Stimulated activated CD4-positive, alpha-beta T cell treated with anti-CD3 and anti-CD28 coated beads, Interleukin-15, amount 100 ng/mL, for 1 hour (primary cell): ENCODE measurements at regions not wholly inside any gene's neighbourhood (a gene's known extent, or its start where the extent isn't known, plus 50 kb on each side); places are given as distances from the start of the nearest gene placed in this dataset.

Source experiments
- DNase-seq, 2 donors: peaks; one replicate each; pipeline ENCODE4 v3.0.0-alpha.2; 2020; ENCODE audit warnings: low read depth in 1 of 2, low spot score in 1 of 2

- no peak for DNase-seq
Observed at GRCh38 chr17:79473876-79474440, 136.9 kb downstream of the RBFOX3 start.

- DNase-seq: no peak
Observed at GRCh38 chr17:79473111-79473875, 137.6 kb downstream of the RBFOX3 start.

GRCh38 chr17:79470754-79471153 is 140.1 kb downstream of the RBFOX3 start:
- DNase-seq: no peak

- DNase-seq: no peak
Observed at GRCh38 chr17:79469646-79470045, 141.2 kb downstream of the RBFOX3 start.

GRCh38 chr17:79468183-79468944 is 142.5 kb downstream of the RBFOX3 start:
- no peak for DNase-seq

GRCh38 chr17:79466562-79467350 is 144.1 kb downstream of the RBFOX3 start:
- no peak for DNase-seq

GRCh38 chr17:79465681-79466025 is 145.2 kb downstream of the RBFOX3 start:
- DNase-seq: no peak

- DNase-seq: no peak
Observed at GRCh38 chr17:79465011-79465680, 145.7 kb downstream of the RBFOX3 start.

GRCh38 chr17:79464318-79465010 is 146.4 kb downstream of the RBFOX3 start:
- DNase-seq: no peak

- DNase-seq: no peak
Observed at GRCh38 chr17:79463421-79464317, 147.2 kb downstream of the RBFOX3 start.

GRCh38 chr17:79461041-79461440 is 149.8 kb downstream of the RBFOX3 start:
- no peak for DNase-seq

GRCh38 chr17:79459846-79460245 is 151.0 kb downstream of the RBFOX3 start:
- no peak for DNase-seq

GRCh38 chr17:79459003-79459655 is 151.7 kb downstream of the RBFOX3 start:
- DNase-seq: no peak

GRCh38 chr17:79458356-79458755 is 152.5 kb downstream of the RBFOX3 start:
- DNase-seq: no peak

GRCh38 chr17:79457889-79458288 is 153.0 kb downstream of the RBFOX3 start:
- no peak for DNase-seq

- DNase-seq: no peak
Observed at GRCh38 chr17:79457376-79457775, 153.5 kb downstream of the RBFOX3 start.

GRCh38 chr17:79455636-79456035 is 155.2 kb downstream of the RBFOX3 start:
- no peak for DNase-seq

- no peak for DNase-seq
Observed at GRCh38 chr17:79454826-79455225, 156.0 kb downstream of the RBFOX3 start.

GRCh38 chr17:79453481-79453880 is 157.4 kb downstream of the RBFOX3 start:
- DNase-seq: no peak
